ENCODE measurements at regions not wholly inside any gene's neighbourhood (a gene's known extent, or its start where the extent isn't known, plus 50 kb on each side); places are given as distances from the start of the nearest gene placed in this dataset.
"Not testable (repeated sequence)": the region's sequence is repeated elsewhere in the genome, so short reads cannot be mapped to it uniquely, and the experiment has no call there.

- DNase-seq = no peak
These were observed 151.8 kb upstream of the SLC27A6 start for GRCh38 chr5:128813317-128814070.

GRCh38 chr5:128815201-128815600 is 150.1 kb upstream of the SLC27A6 start:
- no peak for DNase-seq

- no peak for DNase-seq
These were observed 139.5 kb upstream of the SLC27A6 start for GRCh38 chr5:128825826-128826225.

GRCh38 chr5:128826275-128826674 is 139.0 kb upstream of the SLC27A6 start:
- DNase-seq = no peak

GRCh38 chr5:128836571-128836970 is 128.7 kb upstream of the SLC27A6 start:
- no peak for DNase-seq

- DNase-seq = no peak
These were observed 126.7 kb upstream of the SLC27A6 start for GRCh38 chr5:128838623-128839022.

GRCh38 chr5:128842241-128842640 is 123.0 kb upstream of the SLC27A6 start:
- no peak for DNase-seq

- no peak for DNase-seq
These were observed 120.8 kb upstream of the SLC27A6 start for GRCh38 chr5:128844354-128844923.

GRCh38 chr5:128850049-128850448 is 115.2 kb upstream of the SLC27A6 start:
- no peak for DNase-seq

- no peak for DNase-seq
These were observed 110.4 kb upstream of the SLC27A6 start for GRCh38 chr5:128854931-128855330.

GRCh38 chr5:128857076-128857677 is 108.1 kb upstream of the SLC27A6 start:
- no peak for DNase-seq

GRCh38 chr5:128858995-128859394 is 106.3 kb upstream of the SLC27A6 start:
- no peak for DNase-seq

GRCh38 chr5:128861155-128861554 is 104.1 kb upstream of the SLC27A6 start:
- DNase-seq = not testable (repeated sequence)

- no peak for DNase-seq
These were observed 95.3 kb upstream of the SLC27A6 start for GRCh38 chr5:128869970-128870369.

- DNase-seq = no peak
These were observed 94.9 kb upstream of the SLC27A6 start for GRCh38 chr5:128870373-128870772.

- DNase-seq = no peak
These were observed 94.4 kb upstream of the SLC27A6 start for GRCh38 chr5:128870923-128871322.

GRCh38 chr5:128876569-128877382 is 88.5 kb upstream of the SLC27A6 start:
- DNase-seq = no peak

GRCh38 chr5:128877476-128877875 is 87.8 kb upstream of the SLC27A6 start:
- no peak for DNase-seq

- no peak for DNase-seq
These were observed 83.7 kb upstream of the SLC27A6 start for GRCh38 chr5:128881502-128882018.

- no peak for DNase-seq
These were observed 79.5 kb upstream of the SLC27A6 start for GRCh38 chr5:128885649-128886255.

GRCh38 chr5:128895122-128895521 is 70.2 kb upstream of the SLC27A6 start:
- DNase-seq = no peak

GRCh38 chr5:128896675-128897074 is 68.6 kb upstream of the SLC27A6 start:
- DNase-seq = no peak

- DNase-seq = no peak
These were observed 61.7 kb upstream of the SLC27A6 start for GRCh38 chr5:128903550-128903949.
